ENCODE measurements at regions not wholly inside any gene's neighbourhood (a gene's known extent, or its start where the extent isn't known, plus 50 kb on each side); places are given as distances from the start of the nearest gene placed in this dataset.

DNA sequence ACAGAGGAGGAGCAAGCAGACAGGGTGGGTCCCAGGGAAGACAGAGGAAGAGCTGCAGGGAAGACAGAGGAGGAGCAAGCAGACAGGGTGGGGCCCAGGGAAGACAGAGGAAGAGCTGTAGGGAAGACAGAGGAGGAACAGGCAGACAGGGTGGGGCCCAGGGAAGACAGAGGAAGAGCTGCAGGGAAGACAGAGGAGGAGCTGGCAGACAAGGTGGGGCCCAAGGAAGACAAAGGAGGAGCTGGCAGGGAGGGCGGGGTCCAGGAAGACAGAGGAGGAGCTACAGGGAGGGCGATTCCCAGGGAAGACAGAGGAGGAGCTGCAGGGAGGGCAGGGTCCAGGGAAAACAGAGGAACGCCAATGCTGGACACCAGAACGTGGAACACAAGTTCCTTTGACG lies 66.5 kb downstream of the PLXNA1 start:
- no peaks in the 10 kb centered on the region for H3K36me3 ChIP-seq
- H3K27ac ChIP-seq: no peak overlapping the region
- intact Hi-C loops (cut with DNase I): no loop called here
- TF ChIP-seq, protein P1, sequence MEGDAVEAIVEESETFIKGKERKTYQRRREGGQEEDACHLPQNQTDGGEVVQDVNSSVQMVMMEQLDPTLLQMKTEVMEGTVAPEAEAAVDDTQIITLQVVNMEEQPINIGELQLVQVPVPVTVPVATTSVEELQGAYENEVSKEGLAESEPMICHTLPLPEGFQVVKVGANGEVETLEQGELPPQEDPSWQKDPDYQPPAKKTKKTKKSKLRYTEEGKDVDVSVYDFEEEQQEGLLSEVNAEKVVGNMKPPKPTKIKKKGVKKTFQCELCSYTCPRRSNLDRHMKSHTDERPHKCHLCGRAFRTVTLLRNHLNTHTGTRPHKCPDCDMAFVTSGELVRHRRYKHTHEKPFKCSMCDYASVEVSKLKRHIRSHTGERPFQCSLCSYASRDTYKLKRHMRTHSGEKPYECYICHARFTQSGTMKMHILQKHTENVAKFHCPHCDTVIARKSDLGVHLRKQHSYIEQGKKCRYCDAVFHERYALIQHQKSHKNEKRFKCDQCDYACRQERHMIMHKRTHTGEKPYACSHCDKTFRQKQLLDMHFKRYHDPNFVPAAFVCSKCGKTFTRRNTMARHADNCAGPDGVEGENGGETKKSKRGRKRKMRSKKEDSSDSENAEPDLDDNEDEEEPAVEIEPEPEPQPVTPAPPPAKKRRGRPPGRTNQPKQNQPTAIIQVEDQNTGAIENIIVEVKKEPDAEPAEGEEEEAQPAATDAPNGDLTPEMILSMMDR (IDR thresholded peaks at IDR 0.05): no peak
- H3K9me3 ChIP-seq: no peaks in the 10 kb centered on the region
- no peak overlapping the region for H3K4me3 ChIP-seq
- H3K4me1 ChIP-seq: peaks cover 8% of the 10 kb centered on the region
- H3K27me3 ChIP-seq: no peaks in the 10 kb centered on the region
- DNase-seq: peak; percentile 55
- no peak for ATAC-seq

DNA sequence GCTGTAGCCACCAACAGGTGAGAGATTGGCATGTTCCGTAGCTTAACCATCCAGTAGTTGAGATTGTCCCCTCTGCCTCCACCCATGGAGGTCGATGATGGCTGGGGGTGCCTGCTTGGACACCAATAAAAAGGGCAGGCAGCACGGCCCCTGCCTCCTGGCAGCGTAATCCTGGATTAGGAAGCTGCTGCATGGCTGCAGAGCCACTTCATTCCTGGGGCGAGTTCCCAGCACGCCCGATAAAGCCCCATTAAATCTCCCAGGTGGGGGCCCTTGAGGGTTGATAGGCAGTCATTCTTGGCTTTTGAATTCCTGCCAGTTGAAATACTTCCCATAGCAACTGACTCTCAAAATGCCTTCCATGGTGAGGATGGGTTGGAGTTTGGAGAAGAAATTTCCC lies 67.8 kb downstream of the PLXNA1 start:
- TF ChIP-seq, protein P1 (IDR thresholded peaks at IDR 0.05): no peak
- intact Hi-C loops (cut with DNase I): no loop called here
- H3K36me3 ChIP-seq: no peaks in the 10 kb centered on the region
- peaks cover 8% of the 10 kb centered on the region for H3K4me1 ChIP-seq
- no peaks in the 10 kb centered on the region for H3K9me3 ChIP-seq
- H3K4me3 ChIP-seq: no peak overlapping the region
- no peaks in the 10 kb centered on the region for H3K27me3 ChIP-seq
- ATAC-seq (peak; percentile 16), DNase-seq (peak; percentile 47)
- no peak overlapping the region for H3K27ac ChIP-seq

DNA sequence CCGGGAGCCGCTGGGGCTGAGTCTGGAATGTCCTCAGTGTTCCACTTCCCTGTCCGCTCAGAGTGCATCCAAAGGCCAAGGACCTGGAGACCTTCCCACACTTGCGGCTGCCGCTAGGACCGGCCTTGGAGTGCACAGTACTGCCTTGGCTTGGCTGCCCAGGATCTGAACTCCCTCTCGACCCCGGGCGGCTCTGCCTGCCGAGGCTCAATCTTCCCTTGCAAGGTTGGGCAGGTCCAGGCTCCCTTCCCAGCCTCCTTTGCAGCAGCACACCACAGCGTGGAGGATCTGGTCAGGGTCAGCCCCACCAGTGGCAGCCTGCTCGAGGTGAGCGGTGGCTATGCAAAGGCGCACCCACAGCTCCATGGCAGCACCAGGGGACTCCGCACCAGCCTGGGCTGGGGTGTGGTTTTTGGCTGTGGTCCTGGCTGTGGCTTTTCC lies 69.2 kb downstream of the PLXNA1 start:
- H3K36me3 ChIP-seq: no peaks in the 10 kb centered on the region
- ATAC-seq (peak; percentile 91), DNase-seq (peak; percentile 81)
- no peak overlapping the region for H3K27ac ChIP-seq
- intact Hi-C loops (cut with DNase I): no loop called here
- H3K4me1 ChIP-seq: peaks cover 8% of the 10 kb centered on the region
- no peaks in the 10 kb centered on the region for H3K9me3 ChIP-seq
- H3K4me3 ChIP-seq: no peak overlapping the region
- no peaks in the 10 kb centered on the region for H3K27me3 ChIP-seq
- TF ChIP-seq, protein P1 (IDR thresholded peaks at IDR 0.05): no peak

DNA sequence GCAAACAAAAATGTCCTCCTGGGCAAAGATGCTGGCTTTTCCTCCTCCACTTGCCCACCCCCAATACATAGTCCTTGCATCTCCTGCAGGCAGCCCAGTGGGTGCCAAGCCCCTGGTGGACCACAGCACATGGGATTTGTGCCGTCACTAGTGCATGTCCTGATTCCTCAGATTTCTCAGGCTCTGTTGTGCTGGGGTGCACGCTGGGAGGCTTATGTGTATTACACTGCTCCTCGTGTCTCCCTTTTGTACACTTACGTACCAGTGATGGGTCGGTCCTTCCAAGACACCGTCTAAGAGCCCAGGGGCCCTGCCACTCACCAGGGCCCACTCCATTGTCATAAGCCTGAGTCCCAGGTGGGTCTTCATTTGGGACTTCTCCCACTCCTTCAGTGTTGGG lies 70.1 kb downstream of the PLXNA1 start:
- peaks cover 8% of the 10 kb centered on the region for H3K4me1 ChIP-seq
- TF ChIP-seq, protein P1 (IDR thresholded peaks at IDR 0.05): no peak
- intact Hi-C loops (cut with DNase I): no loop called here
- peak; percentile 33 for DNase-seq
- H3K27ac ChIP-seq: no peak overlapping the region
- H3K4me3 ChIP-seq: no peak overlapping the region
- no peaks in the 10 kb centered on the region for H3K36me3 ChIP-seq
- no peak for ATAC-seq
- no peaks in the 10 kb centered on the region for H3K27me3 ChIP-seq
- H3K9me3 ChIP-seq: no peaks in the 10 kb centered on the region

DNA sequence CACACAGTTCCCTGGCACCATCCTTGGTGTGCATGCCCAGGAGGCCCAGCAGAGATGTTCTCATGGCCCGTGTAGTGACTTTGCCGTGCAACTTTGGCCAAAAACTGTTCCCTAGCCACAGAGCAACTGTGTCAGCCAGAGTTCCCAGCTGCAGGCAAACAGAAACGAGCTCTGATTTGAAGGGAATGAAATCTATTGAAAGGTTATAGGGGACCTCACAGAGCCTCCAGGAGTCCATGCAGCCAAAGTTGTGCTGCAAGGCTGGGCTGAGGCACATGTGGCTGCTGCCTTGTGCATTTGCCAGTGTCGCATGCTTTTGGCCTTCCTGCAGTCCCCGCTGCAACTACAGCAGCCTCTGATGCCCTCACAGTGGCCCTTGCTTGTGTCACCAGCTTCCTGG lies 70.5 kb downstream of the PLXNA1 start:
- ATAC-seq: no peak
- TF ChIP-seq, protein P1 (IDR thresholded peaks at IDR 0.05): no peak
- H3K27ac ChIP-seq: no peak overlapping the region

DNA sequence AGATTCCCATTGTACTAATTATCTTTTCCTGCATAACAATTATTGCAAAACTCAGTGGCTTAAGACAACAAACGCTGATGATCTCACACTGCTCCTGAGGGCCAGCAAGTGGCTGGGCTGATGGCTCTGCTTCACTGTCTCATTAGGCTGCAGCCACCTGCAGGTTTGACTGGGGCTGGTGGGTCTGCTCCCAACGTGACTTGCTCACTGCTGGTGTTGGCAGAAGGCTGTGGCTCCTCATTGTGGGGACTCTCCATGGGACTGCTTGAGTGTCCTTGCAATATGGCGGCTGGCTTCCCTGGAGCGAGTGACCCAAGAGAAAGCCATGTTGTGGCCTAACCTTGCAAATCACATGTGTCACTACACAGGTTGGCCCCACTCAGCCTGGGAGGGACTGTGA lies 71.1 kb downstream of the PLXNA1 start:
- Histone ChIP-seq H3K4me1 (peaks cover 8% of the 10 kb centered on the region), H3K9me3 (no peaks in the 10 kb centered on the region), H3K36me3 (no peaks in the 10 kb centered on the region), H3K27me3 (no peaks in the 10 kb centered on the region), H3K4me3 (no peak overlapping the region), H3K27ac (no peak overlapping the region)
- intact Hi-C loops (cut with DNase I): no loop called here
- DNase-seq (peak; percentile 51), ATAC-seq (no peak)
- TF ChIP-seq, protein P1 (IDR thresholded peaks at IDR 0.05): no peak

More for the DNA sequence above, 70.5 kb downstream of the PLXNA1 start:
- peak; percentile 29 for DNase-seq
- Histone ChIP-seq H3K4me1 (peaks cover 8% of the 10 kb centered on the region), H3K9me3 (no peaks in the 10 kb centered on the region), H3K36me3 (no peaks in the 10 kb centered on the region), H3K27me3 (no peaks in the 10 kb centered on the region), H3K4me3 (no peak overlapping the region)
- intact Hi-C loops (cut with DNase I): no loop called here
